ENCODE measurements at regions not wholly inside any gene's neighbourhood (a gene's known extent, or its start where the extent isn't known, plus 50 kb on each side); places are given as distances from the start of the nearest gene placed in this dataset.

- TF ChIP-seq, protein P1, sequence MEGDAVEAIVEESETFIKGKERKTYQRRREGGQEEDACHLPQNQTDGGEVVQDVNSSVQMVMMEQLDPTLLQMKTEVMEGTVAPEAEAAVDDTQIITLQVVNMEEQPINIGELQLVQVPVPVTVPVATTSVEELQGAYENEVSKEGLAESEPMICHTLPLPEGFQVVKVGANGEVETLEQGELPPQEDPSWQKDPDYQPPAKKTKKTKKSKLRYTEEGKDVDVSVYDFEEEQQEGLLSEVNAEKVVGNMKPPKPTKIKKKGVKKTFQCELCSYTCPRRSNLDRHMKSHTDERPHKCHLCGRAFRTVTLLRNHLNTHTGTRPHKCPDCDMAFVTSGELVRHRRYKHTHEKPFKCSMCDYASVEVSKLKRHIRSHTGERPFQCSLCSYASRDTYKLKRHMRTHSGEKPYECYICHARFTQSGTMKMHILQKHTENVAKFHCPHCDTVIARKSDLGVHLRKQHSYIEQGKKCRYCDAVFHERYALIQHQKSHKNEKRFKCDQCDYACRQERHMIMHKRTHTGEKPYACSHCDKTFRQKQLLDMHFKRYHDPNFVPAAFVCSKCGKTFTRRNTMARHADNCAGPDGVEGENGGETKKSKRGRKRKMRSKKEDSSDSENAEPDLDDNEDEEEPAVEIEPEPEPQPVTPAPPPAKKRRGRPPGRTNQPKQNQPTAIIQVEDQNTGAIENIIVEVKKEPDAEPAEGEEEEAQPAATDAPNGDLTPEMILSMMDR (IDR thresholded peaks at IDR 0.05) = no peak
- Histone ChIP-seq H3K36me3 (no peaks in the 10 kb centered on the region), H3K27ac (no peak overlapping the region), H3K9me3 (no peaks in the 10 kb centered on the region), H3K27me3 (no peaks in the 10 kb centered on the region), H3K4me1 (no peaks in the 10 kb centered on the region), H3K4me3 (no peak overlapping the region)
- intact Hi-C loops (cut with DNase I; ENCODE audit: low total_unique reads) = no loop called here
- no peak for DNase-seq
These were observed 1202.3 kb upstream of the LRRTM3 start for GRCh38 chr10:65723525-65723924.

DNA sequence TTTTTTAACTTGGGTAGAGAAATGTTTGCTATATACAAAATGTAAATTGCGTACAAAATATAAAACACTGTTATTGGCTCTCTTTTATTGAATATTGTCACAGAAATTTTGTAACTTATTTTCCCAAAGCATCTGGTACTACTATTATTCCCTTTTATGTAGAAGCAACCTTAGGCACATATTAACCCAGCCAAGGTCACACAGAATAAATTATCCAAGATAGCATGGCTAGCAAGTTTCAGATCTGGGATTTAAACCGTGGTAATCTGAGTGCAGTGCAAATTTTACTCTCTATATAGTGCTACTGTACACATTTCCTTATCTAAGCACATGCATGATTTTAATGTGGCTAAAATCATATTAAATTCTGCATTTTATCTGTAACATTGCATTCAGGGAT lies 1190.5 kb upstream of the LRRTM3 start:
- TF ChIP-seq, protein P1 (IDR thresholded peaks at IDR 0.05) = no peak
- no peak for DNase-seq

GRCh38 chr10:65742906-65743305 lies 1182.9 kb upstream of the LRRTM3 start:
- H3K27me3 ChIP-seq = no peaks in the 10 kb centered on the region
- no peaks in the 10 kb centered on the region for H3K36me3 ChIP-seq
- intact Hi-C loops (cut with DNase I; ENCODE audit: low total_unique reads) = no loop called here
- DNase-seq = no peak
- no peak overlapping the region for H3K27ac ChIP-seq
- no peaks in the 10 kb centered on the region for H3K4me1 ChIP-seq
- H3K9me3 ChIP-seq = no peaks in the 10 kb centered on the region
- TF ChIP-seq, protein P1 (IDR thresholded peaks at IDR 0.05) = no peak
- H3K4me3 ChIP-seq = no peak overlapping the region

More for the DNA sequence above, 1190.5 kb upstream of the LRRTM3 start:
- Histone ChIP-seq H3K27ac (no peak overlapping the region), H3K4me3 (no peak overlapping the region), H3K27me3 (no peaks in the 10 kb centered on the region), H3K4me1 (no peaks in the 10 kb centered on the region), H3K9me3 (no peaks in the 10 kb centered on the region), H3K36me3 (no peaks in the 10 kb centered on the region)
- intact Hi-C loops (cut with DNase I; ENCODE audit: low total_unique reads) = no loop called here

GRCh38 chr10:65751218-65751617 lies 1174.6 kb upstream of the LRRTM3 start:
- H3K4me3 ChIP-seq = no peak overlapping the region
- no peak overlapping the region for H3K27ac ChIP-seq
- intact Hi-C loops (cut with DNase I; ENCODE audit: low total_unique reads) = no loop called here
- H3K9me3 ChIP-seq = no peaks in the 10 kb centered on the region
- H3K36me3 ChIP-seq = no peaks in the 10 kb centered on the region
- no peak for DNase-seq
- H3K4me1 ChIP-seq = no peaks in the 10 kb centered on the region
- no peaks in the 10 kb centered on the region for H3K27me3 ChIP-seq
- TF ChIP-seq, protein P1 (IDR thresholded peaks at IDR 0.05) = no peak

- Histone ChIP-seq H3K4me3 (no peak overlapping the region), H3K27me3 (no peaks in the 10 kb centered on the region), H3K9me3 (no peaks in the 10 kb centered on the region), H3K4me1 (no peaks in the 10 kb centered on the region), H3K27ac (no peak overlapping the region), H3K36me3 (no peaks in the 10 kb centered on the region)
- no peak for DNase-seq
- TF ChIP-seq, protein P1 (IDR thresholded peaks at IDR 0.05) = no peak
- intact Hi-C loops (cut with DNase I; ENCODE audit: low total_unique reads) = no loop called here
These were observed 1173.9 kb upstream of the LRRTM3 start for GRCh38 chr10:65751896-65752295.

DNA sequence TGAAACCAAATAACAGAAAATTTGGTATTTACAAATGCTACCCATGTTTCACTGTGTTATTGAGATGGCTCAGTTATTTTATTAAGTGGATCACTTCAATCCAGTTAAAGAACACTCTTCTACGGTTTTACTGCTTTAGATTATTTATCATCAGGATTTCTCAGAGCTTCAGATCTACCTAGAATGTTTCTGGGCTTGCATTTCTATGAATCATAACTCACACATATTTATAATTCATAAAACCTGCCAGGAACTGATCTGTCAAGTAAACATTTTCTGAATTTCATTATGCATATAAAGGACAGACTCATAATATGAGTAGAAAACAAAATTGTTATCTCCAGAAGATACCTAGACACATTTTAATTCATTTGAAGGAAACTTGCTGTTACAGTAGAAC lies 1172.3 kb upstream of the LRRTM3 start:
- no peak for DNase-seq
- H3K27ac ChIP-seq = no peak overlapping the region
- intact Hi-C loops (cut with DNase I; ENCODE audit: low total_unique reads) = no loop called here
- no peak overlapping the region for H3K4me3 ChIP-seq
- H3K4me1 ChIP-seq = no peaks in the 10 kb centered on the region
- TF ChIP-seq, protein P1 (IDR thresholded peaks at IDR 0.05) = no peak
- H3K36me3 ChIP-seq = no peaks in the 10 kb centered on the region
- no peaks in the 10 kb centered on the region for H3K27me3 ChIP-seq
- H3K9me3 ChIP-seq = no peaks in the 10 kb centered on the region
